RWPE1 (cell line): ENCODE measurements at regions not wholly inside any gene's neighbourhood (a gene's known extent, or its start where the extent isn't known, plus 50 kb on each side); places are given as distances from the start of the nearest gene placed in this dataset.

ENCODE experiments used
- CTCF ChIA-PET: fragments of 350-600 bp; sonication (Branson Sonifier 250); formaldehyde crosslinking; extraction: SDS; loops from one replicate; lab custom pipeline; 2021; lab: Yijun Ruan, JAX
- POLR2A ChIA-PET: fragments of 400-600 bp; formaldehyde crosslinking; extraction: SDS; loops from one replicate; lab custom pipeline; 2020; ENCODE audit warnings: antibody characterized with exemption; ENCODE audit not compliant: low non-redundant PET; lab: Yijun Ruan, JAX
- DNase-seq: peaks from one replicate; pipeline ENCODE4 v3.0.0; 2012; ENCODE audit warnings: low spot score
- H3K27ac ChIP-seq: fragments of 450-650 bp; 2 replicates; pipeline ENCODE4 v1.5.1; 2017
- CTCF ChIP-seq: fragments of 450-650 bp; conservative IDR thresholded peaks from 2 replicates; pipeline ENCODE4 v1.5.1; 2017; ENCODE audit warnings: low read depth, mild to moderate bottlenecking

DNA sequence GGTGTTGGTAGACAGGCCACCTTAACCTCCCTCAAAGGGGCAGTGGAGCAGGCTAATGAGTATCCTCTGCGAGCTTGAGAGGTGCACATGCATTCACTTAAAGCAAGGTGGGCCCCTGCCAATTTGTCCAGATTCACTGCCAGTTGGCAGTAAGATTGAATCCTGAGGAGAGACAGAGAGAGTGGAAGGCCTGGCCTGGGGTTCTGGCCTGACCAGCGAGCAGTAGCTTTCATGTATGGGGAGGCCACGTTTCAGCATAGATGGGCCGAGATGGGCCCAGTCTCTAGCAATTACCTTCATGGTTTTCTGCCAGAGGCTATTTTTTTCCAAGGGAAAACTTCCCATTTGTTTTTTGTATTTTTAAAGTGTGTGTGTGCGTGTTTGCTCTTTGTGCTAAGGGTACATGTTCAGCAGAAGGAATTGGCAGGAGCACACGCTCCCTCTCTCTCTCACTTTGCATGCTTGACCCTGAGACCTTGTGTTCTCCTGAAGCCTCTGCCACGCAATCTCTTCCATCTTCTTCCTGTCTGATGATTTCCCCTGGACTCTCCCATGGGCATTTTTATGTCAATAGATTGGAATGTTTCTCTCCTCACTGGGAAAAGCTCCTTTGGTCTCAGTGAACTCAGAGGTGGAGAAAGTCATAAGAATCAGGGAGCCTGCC is 215.8 kb upstream of the SFRP2 start:
- ChIA-PET POLR2A (no interaction called here), CTCF (interaction anchor here (0.6 kb wide), 1 partner anchor 346 kb away, joined by 4 read pairs; no protein-coding TSS in a partner anchor)
- DNase-seq: peak; percentile 19
- TF ChIP-seq CTCF: no peak
- H3K27ac ChIP-seq: peak overlapping the region; percentile 40; the same call in 1 of the 2 replicates

- DNase-seq: no peak
- POLR2A ChIA-PET: no interaction called here
- CTCF ChIA-PET: interaction anchor here (0.6 kb wide), 1 partner anchor 347 kb away, joined by 4 read pairs; no protein-coding TSS in a partner anchor
- H3K27ac ChIP-seq: no peak overlapping the region
- TF ChIP-seq CTCF: no peak
These were observed 215.1 kb upstream of the SFRP2 start for GRCh38 chr4:154004016-154004415.

GRCh38 chr4:154003378-154003777 is 214.5 kb upstream of the SFRP2 start:
- TF ChIP-seq CTCF: no peak
- CTCF ChIA-PET: no interaction called here
- H3K27ac ChIP-seq: no peak overlapping the region
- POLR2A ChIA-PET: no interaction called here
- no peak for DNase-seq

GRCh38 chr4:154001193-154001592 is 212.3 kb upstream of the SFRP2 start:
- ChIA-PET CTCF (no interaction called here), POLR2A (no interaction called here)
- DNase-seq: no peak
- no peak overlapping the region for H3K27ac ChIP-seq
- no peak for TF ChIP-seq CTCF

GRCh38 chr4:153997516-153997915 is 208.6 kb upstream of the SFRP2 start:
- H3K27ac ChIP-seq: no peak overlapping the region
- ChIA-PET CTCF (no interaction called here), POLR2A (no interaction called here)
- no peak for DNase-seq
- no peak for TF ChIP-seq CTCF

GRCh38 chr4:153989505-153989904 is 200.6 kb upstream of the SFRP2 start:
- ChIA-PET POLR2A (no interaction called here), CTCF (no interaction called here)
- no peak overlapping the region for H3K27ac ChIP-seq
- no peak for TF ChIP-seq CTCF
- no peak for DNase-seq
